Activated CD4-positive, alpha-beta T cell treated with anti-CD3 and anti-CD28 coated beads for 48 hours (primary cell): ENCODE measurements at regions not wholly inside any gene's neighbourhood (a gene's known extent, or its start where the extent isn't known, plus 50 kb on each side); places are given as distances from the start of the nearest gene placed in this dataset.

Experiments used
- DNase-seq: peaks from one replicate; pipeline ENCODE4 v3.0.0-alpha.2; 2020

- no peak for DNase-seq
Measured at GRCh38 chr14:85438001-85438400, 91.9 kb upstream of the FLRT2 start.

- DNase-seq: no peak
Measured at GRCh38 chr14:85438481-85438942, 91.4 kb upstream of the FLRT2 start.

- no peak for DNase-seq
Measured at GRCh38 chr14:85439696-85440328, 90.1 kb upstream of the FLRT2 start.

- no peak for DNase-seq
Measured at GRCh38 chr14:85441909-85442643, 87.9 kb upstream of the FLRT2 start.

- DNase-seq: no peak
Measured at GRCh38 chr14:85442996-85443395, 86.9 kb upstream of the FLRT2 start.

GRCh38 chr14:85444635-85445034 is 85.3 kb upstream of the FLRT2 start:
- no peak for DNase-seq

GRCh38 chr14:85445151-85445795 is 84.7 kb upstream of the FLRT2 start:
- no peak for DNase-seq

- DNase-seq: no peak
Measured at GRCh38 chr14:85447883-85448282, 82.1 kb upstream of the FLRT2 start.

GRCh38 chr14:85451421-85451820 is 78.5 kb upstream of the FLRT2 start:
- DNase-seq: no peak

- no peak for DNase-seq
Measured at GRCh38 chr14:85453401-85454225, 76.3 kb upstream of the FLRT2 start.

- DNase-seq: no peak
Measured at GRCh38 chr14:85454226-85454813, 75.6 kb upstream of the FLRT2 start.

GRCh38 chr14:85459361-85460000 is 70.5 kb upstream of the FLRT2 start:
- DNase-seq: no peak

GRCh38 chr14:85461432-85462133 is 68.4 kb upstream of the FLRT2 start:
- DNase-seq: no peak

- no peak for DNase-seq
Measured at GRCh38 chr14:85463512-85463911, 66.4 kb upstream of the FLRT2 start.

GRCh38 chr14:85464135-85464895 is 65.6 kb upstream of the FLRT2 start:
- DNase-seq: no peak

- no peak for DNase-seq
Measured at GRCh38 chr14:85466678-85467077, 63.3 kb upstream of the FLRT2 start.

- DNase-seq: no peak
Measured at GRCh38 chr14:85468816-85469215, 61.1 kb upstream of the FLRT2 start.

- no peak for DNase-seq
Measured at GRCh38 chr14:85471156-85471555, 58.8 kb upstream of the FLRT2 start.

- no peak for DNase-seq
Measured at GRCh38 chr14:85471744-85472143, 58.2 kb upstream of the FLRT2 start.

- no peak for DNase-seq
Measured at GRCh38 chr14:85474431-85474830, 55.5 kb upstream of the FLRT2 start.

GRCh38 chr14:85475113-85475512 is 54.8 kb upstream of the FLRT2 start:
- no peak for DNase-seq
